SKM-1 treated with dmso at 0.1 percent for 144 hours (cell line): ENCODE measurements at regions not wholly inside any gene's neighbourhood (a gene's known extent, or its start where the extent isn't known, plus 50 kb on each side); places are given as distances from the start of the nearest gene placed in this dataset.

ENCODE experiments used
- DNase-seq: peaks from one replicate; lab custom pipeline; 2025; ENCODE audit not compliant: unreplicated experiment; lab: John Stamatoyannopoulos, UW

DNA sequence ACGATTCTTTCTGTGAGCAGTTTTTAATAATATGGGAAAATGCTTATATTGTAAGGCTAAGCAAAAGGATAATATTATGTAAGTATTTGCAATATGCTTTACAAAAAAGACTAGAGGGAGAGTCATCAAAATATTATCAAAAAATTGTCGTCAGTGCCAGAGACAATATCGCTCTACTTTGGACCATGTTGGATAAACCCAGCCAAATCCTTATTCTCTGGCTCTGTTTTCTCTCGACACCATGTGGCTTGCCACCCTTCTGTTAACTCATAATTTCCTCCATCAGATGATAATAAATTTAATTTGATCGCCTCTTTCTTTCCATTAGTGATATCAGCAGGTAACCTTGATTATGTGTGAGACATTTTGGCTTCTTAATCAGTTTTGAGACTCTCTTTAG is 129.9 kb downstream of the CDC42EP3 start:
- no peak for DNase-seq

DNA sequence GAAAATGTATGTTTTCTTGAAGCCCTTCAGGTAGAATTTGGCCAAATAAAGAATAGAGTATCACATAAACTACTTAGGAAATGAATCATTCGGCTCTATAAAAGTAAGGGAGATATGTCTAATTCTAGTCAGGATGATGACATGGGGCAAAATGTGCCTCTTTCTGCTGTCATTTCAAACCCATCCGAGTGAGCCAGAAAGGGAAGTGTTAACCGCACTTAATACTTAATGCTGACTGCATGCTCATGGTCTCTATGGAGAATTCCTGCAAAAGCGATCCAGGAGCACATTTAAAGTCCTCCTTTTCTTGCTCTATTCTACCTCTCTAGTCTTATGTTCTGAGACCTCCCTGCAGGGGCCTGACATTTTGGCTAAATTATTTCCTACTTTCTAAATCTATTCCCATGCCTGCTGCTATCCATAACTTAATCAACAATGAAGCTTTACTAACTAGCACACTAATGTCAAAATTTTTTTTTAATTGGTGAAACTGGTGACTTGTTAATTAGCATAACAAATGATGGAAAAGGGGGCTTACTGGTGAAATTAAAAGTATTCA is 127.4 kb downstream of the CDC42EP3 start:
- no peak for DNase-seq

DNA sequence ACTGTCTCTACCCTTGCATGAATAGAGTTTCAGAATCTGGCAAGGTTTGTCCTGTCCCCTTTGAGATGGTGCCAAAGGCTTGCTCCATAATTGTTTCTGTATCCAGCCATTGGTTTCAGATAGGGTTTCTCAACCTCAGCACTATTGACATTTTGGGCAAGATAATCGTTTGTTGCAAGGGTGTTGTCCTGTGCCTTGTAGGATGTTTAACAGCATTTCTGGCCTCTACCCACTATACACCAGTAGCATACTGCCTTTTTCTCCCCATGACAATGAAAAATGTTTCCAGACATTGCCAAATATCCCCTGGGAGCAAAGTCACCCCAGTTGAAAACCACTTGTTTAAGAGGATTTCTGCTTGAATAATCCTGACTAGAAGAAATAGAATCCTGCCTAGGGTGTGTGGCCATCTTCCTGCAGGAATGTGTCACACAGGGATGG is 126.8 kb downstream of the CDC42EP3 start:
- DNase-seq: no peak

DNA sequence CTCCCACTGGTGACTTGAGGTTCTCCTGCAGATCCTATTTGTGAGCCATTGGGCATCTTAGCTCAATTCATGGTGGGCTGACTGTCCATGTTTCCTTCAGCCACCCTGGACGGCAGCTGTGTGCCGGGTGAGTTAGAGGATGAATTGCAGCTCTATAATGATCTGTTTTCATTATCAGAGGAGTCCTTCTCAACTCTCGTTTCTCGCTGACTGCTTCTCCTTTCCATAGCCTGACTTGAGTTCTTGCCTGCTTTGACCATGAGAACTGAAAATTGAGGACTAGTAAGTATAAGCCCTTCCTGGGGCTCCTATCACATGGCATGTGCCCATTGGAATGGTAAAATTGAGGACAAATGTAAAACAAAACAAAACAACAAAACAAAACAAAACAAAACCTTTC is 121.8 kb downstream of the CDC42EP3 start:
- DNase-seq: no peak

DNA sequence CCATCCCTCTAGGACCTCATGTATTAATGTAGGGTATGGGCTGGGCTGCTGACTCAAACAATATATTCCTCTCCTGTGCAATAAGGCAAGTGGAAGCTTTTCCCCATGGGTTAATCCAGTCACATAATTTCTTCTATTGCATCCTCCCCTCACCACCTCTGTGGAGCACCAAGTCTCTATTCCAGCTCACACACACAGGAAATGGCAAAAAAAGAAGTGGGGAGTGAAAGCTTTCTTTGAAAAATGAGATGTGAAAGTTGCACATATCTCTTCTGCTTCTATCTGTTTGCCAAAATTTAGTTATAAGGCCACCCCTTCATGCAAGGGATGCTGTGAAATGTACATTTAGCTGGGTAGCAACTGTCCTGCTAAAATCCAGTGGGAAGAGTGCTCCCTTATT is 121.3 kb downstream of the CDC42EP3 start:
- no peak for DNase-seq

DNA sequence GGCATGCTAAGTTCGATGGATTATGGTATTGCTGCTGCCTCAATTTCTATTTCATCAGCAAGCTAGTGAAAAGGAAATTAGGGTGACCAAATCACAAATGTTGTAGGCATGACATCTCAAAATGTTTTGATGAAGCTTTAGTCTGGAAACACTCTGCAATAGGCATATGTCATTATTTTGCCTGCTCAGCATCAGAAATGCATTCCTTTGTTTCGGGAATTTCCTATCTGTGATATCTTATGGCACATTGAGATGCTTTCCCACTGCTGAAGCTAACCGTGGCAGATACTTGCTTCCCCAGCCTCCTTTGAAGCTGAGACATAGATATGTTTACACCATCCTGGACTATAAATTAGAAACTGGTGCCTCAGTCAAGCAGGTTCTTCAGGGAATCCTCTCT is 119.7 kb downstream of the CDC42EP3 start:
- no peak for DNase-seq

DNA sequence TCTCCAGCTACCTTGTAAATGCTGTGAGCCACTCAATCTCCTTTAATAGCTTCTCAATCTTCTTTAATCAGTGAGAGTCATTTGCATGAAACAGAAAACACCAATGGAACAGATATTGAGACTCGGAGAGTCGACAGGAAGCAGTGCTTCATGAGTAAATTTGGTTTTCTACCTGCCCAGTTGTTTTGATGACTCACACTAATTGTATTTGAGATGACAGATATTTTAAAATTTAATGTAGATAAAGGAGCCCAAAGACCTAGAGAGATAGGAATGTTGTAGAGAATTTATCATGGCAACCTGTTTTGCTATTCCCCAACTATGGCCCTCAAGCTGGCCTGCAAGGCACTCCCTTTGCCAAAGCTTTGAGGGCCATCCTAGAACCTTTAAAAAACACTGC is 119.1 kb downstream of the CDC42EP3 start:
- DNase-seq: no peak

DNA sequence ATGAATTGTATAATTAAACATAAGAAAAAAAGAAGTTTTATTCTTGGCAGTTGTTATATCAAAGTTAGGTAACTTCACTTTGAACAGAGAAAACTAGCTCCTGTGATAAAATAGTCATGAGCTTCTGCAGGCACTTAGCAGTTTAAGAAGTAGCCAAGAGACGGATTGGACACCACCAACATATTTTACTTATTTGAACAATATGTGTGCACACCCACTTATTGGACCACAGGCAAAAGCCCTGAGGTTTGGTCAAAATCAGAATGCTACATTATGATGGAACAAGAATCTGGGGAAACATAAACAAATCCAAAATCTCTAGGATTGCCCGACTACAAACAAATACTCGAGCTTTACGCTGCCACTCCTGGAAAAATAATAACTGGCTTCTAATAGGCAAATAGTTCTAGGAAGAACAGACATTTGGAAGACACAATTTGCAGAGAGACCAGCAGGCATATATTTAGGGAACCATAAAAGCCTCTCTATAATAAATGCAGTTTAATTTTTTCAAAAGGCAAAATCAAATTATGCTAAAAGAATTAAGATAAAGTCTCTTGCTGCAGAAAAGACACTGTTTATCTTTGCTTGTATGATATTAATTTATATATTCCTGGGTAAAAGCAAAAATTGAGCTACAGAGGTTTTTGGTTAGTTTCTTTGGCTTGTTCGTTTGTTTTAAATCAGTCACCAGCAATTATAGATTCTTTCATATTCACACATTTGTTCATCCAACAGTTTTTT is 117.9 kb downstream of the CDC42EP3 start:
- no peak for DNase-seq

DNA sequence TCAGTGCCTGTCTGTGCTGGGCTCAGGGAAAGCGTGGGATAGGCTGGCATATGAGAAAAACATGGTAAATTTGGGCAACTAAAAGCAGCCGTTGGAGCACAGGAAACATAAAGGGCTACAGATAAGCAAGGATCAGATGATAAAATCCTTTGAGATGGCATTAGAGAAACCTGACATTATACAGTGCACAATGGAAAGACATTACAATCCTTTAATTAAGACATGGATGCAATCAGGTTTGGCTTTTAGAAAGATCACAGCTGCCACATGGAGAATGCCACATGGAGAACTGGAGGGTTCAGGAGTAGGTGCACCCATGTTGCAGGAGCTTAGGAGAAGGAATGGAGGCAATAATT is 117.3 kb downstream of the CDC42EP3 start:
- DNase-seq: no peak

DNA sequence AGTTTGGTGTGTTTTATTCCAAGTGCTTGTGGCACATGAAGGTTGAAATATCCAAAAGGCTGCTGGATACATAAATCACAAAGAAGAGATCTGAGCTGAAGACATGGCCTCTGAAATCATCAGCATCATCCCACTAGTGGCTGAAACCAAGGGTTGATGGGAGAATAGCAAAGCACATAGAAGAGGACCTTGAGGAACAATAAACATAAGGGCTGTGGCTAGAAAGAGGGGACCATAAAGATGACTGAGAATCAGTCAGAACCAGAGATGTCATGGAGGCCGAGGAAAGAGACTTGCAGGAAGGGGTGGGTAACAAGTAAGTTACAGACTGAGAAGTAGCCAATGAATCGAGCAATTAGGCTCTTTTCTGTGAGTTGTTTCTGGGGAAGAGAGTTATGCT is 116.8 kb downstream of the CDC42EP3 start:
- DNase-seq: no peak

DNA sequence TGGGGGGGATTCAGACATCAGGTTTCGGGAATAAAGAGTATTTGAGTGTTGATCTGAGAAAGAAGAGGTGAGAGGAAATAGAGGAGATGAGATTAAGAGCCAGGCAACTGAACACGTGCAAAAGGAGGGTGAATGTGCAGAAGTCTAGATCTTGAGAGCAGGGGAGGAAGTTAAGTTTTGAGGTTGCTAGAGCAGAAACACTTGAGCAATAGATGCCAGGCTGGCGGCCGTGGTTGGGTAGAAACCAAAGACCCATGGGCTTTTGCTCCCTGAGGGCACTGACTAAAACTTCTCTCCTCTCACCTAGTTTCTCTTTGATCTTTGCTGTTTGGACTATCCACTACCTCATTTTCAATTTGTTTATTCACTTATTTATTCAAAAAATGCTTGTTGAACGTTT is 116.0 kb downstream of the CDC42EP3 start:
- DNase-seq: peak; percentile 91

DNA sequence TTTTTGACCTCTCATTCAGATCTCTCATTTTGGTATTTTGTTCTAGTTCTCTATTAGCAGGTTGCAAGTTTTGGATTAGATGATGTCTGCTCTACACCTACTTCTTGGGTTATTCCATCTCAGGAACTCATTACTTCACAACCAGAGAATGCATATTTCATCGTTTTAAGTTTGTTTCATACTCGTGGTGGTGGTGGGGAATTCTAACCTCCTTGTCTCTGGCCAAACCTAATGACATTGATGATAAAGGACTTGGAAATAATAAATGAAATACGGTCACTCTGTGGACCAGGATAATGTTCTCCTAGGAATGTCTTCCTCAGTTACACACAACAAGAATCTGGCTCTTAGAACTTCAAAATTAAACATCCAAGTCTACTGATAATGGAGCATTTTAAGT is 115.2 kb downstream of the CDC42EP3 start:
- no peak for DNase-seq

DNA sequence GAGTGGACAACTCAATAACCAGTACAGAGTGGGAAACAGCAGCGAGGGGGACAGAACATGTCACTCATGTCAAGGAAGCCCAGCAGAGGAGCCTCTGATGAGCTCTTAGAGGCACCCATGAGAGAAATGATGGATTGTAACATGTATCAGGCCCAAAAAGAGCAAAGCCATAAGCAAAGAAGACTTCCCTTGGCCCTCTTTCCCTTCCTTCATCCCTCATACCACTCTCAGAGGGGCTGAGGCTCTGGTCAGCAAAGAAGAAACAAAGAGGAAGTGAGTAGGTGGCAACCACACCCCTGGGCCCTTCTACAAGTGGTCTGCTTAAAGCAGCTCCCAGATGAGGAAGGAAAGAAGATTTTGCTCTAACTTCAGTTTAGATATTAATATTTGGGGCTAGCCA is 112.8 kb downstream of the CDC42EP3 start:
- peak; percentile 73 for DNase-seq

DNA sequence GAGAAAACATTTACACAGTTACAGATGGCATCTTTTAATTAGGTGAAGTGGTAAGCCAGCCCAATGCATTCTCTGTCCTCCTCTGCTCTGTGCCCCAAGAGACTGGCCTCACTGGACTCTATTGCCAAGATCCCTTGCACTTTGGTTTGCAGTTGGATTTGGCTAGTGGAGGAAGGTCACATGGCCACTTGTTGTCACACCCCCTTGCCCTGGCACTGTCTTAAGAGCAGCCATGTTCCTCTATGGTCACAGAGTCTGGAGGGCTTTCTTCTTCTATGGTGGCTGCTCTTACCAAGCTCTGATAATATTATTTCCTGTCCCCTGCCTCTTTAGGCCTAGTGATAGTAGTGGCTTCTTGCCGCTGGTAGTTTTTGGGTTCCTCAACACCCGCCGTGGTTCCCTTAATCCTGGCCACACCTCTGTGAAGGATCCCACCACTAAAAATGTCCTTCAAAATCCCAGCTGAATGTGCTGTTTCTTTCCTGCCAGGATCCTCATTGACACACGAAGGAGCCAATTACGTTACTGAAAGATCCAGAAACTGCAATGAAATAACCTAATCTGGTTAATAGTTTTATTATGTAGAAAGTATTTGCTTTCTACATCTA is 111.1 kb downstream of the CDC42EP3 start:
- no peak for DNase-seq

DNA sequence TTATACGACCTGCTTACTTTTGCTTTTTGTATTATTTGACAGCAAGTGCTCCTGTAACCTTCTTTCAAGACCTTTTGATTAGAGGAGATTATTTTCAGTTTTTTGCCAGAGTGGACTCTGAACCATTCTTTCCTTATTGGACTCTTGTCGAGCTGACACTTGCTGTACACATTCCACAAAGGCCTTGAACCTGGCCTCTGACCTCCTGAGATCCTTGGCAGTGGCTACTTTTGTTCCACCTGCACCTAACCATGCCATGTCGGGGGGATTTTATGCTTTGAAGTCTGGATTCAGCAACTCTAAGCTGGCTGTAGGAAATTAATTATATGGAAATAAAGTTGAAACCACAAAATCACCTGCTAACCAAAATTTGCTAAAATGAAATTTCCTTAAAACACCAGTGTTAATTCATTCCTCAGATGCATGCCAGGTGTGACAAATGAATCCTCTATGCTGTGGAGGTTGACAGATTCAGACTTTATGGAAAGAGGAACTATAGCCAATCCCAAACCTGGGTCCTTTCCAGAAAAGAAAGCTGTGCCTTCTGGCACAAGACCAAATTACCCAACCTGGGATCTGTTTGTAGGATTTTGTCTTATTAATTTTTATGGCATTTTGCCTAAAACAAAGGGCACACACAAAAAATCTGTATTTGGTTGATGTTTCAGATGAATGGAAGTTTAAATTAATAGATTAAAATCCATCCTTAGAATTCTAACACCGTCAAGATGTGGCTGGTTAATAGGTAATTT is 110.4 kb downstream of the CDC42EP3 start:
- DNase-seq: no peak

DNA sequence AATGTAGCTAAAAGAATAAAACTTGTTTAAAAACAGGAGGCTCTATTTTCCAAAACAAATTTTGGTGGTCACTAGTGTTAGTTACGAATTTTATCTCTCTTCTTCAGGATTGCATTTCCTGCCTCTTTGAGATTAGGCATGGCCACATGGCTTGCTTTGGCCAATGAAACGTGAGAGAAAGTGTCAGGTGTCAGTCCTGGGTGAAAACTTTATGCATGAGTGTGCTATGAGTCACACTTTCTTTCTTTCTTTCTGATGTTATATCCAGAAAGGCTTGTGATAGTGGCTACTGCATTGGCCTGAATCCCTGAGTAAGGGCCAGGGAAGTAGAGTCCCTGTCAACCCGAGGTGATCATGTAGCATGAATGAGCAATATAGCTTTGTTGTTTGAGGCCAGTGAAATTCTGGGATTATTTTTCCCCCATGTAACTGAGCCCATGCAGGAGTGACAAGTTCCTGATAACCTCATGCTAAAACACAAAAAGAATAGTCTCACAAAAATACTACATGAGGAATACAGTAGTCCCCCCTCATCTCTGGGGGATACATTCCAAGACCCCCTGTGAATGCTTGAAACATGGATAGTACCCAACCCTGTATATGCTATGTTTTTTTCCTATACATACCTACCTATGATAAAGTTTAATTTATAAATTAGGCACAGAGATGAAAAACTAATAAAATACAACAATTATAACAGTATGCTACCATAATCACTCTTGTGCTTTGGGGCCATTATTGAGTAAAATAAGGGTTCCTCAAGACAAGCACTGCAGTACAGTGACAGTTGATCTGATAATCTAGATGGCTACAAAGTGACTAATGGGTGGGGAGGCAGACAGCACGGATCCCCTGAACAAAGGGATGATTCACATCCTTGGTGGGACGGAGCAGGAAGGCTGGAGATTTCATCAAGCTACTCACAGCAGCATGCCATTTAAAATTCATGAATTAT is 109.5 kb downstream of the CDC42EP3 start:
- DNase-seq: no peak

DNA sequence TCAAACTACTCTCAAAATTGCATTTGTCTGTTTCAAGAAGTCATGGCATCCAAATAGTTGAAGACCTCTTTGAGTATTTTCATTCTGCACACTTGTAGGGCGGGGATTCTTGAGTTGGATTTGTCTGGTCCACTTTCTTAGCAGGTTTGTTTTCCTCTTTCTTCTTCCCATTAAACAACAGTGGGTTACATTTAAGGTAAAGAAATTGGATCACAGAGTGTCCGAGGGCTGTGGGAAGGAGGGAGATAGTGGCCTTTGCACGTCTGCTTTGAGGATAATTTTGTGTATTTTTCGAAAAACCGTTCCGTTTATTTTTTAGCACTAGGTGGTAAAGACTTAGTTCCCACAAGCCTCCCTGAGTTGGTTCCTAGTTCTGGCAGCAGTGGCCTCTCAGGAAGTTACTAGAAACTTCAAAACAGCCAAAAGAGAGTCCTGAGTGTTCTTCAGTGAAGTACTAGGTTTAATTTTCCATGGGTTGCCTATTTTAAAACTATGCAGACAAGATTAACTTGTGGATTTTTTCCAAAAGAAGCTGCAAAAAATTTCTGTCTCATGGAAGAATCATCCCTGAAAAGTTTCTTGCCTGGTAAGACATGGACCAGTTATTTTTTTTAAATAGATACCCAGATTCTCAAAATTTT is 107.9 kb downstream of the CDC42EP3 start:
- no peak for DNase-seq

DNA sequence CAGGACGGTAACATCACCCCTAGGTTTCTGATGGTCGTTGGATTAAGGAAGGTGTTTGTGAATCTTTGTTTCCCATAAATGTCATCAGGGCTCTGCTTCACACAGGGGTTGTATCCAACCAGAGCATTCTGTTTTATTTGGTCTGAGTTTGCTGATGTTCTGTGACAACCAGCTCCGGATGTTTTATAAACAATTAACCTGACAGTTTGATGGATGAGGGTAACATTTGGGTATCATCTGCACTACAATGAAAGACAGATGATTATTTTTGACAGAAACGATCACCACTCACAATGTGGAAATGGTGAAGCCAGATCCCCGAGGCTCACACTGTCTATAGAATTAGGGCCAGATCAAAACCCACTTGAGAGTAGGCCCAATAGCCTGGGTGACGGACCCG is 107.1 kb downstream of the CDC42EP3 start:
- DNase-seq: no peak

DNA sequence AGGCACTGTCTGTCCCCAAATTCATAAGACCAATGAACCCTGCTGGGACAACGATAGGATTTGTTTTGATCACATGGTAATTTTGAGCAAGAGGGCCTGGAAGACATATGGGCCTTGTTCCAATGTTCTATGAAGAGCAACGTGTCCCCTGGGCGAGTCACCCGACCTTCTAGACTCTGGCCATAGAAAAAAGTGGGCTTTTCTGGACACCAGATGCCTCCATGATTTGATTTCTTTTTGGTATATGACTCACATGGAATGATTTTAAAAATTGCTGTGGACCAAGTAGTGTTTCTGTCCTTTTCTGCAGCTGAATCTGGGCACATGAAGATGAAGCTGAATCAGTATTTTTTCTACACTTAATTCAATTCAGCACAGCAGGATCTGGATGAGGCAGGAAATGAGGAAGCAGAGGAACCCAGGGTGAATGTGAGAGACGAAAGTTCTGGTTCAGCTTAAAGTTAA is 104.9 kb downstream of the CDC42EP3 start:
- no peak for DNase-seq

DNA sequence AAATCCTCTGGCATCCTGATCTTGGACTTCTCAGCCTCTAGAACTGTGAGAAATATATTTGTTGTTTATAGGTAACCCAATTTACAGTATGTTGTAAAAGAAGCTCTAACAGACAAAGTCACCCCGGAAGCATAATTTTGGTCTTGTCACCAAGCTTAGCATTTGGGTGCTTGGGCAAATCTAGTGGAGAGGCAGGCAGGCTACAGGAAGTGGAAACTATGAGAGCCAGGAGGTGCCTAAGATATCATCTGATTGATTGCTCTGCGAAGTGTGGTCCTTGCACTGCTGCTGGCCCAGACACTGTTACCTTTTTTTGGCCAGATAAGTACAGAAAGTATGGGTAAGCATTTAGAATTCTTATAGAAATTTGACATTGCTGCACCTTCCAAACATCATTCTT is 102.9 kb downstream of the CDC42EP3 start:
- DNase-seq: no peak
